ENCODE measurements at regions not wholly inside any gene's neighbourhood (a gene's known extent, or its start where the extent isn't known, plus 50 kb on each side); places are given as distances from the start of the nearest gene placed in this dataset.
A peak's percentile ranks its signal among the peaks of the same experiment; 100 is the strongest.

DNA sequence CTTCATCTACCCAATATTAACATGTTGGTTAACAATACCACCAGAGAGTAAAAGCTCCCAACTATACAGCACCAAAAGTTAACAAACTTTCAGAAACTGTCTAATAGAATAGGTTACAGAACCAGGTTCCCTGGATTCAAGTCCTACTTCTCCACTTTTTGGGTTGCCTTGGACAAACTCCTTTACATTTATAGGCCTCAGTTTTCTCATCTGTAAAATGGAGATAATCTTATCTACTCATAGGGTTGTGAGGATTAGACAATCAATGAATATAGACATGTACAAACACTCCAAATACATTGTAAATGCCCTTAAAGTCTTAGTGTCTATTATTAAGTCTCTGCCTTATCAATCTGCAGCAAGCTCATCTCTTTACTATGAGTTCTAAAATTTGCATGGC lies 435.2 kb downstream of the ZFHX3 start:
- Histone ChIP-seq H2AFZ (ENCODE audit: low read depth, low read length) (no peak overlapping the region), H4K20me1 (replicated peaks; ENCODE audit: control insufficient read depth, insufficient read depth, low read length) (no peaks in the 10 kb centered on the region; the same call in 1 of the 2 replicates), H3K27ac (ENCODE audit: extremely low read depth, low read depth, low read length) (no peak overlapping the region), H3K9me1 (ENCODE audit: control insufficient read depth, insufficient read depth, low read length) (no peaks in the 10 kb centered on the region), H3K4me2 (ENCODE audit: insufficient read depth, low read length) (no peak overlapping the region), H3K4me1 (replicated peaks in 1 of 2; ENCODE audit: control insufficient read depth in 2 of 2, insufficient read depth in 2 of 2, low read length in 2 of 2) (no peaks in the 10 kb centered on the region; a peak in 1 of 5 replicates), H3K9me3 (replicated peaks; ENCODE audit: control insufficient read depth, insufficient read depth, low read depth, low read length) (no peaks in the 10 kb centered on the region), H3K79me2 (ENCODE audit: control insufficient read depth, insufficient read depth, low read length) (no peaks in the 10 kb centered on the region), H3K27me3 (ENCODE audit: control insufficient read depth in 2 of 2, insufficient read depth in 2 of 2, low read length in 2 of 2) (no peaks in the 10 kb centered on the region), H3K4me3 (no peak overlapping the region), H3K36me3 (ENCODE audit: control insufficient read depth, insufficient read depth, low read length) (no peaks in the 10 kb centered on the region), H3K9ac (ENCODE audit: insufficient read depth in 1 of 2, low read depth in 2 of 2, low read length in 2 of 2) (no peak overlapping the region)
- no TSS peak for BruUV-seq (replicated peaks)
- in situ Hi-C loops (cut with MboI), result no loop called here
- DNase-seq (ENCODE audit: extremely low read depth in 1 of 4, low spot score in 3 of 4), result no peak
- FAIRE-seq, result no peak
- no peak for ATAC-seq
- intact Hi-C loops (cut with micrococcal nuclease), result loop anchor here (10.0 kb wide), 1 partner anchor 102 kb away; no protein-coding TSS in a partner anchor
- ChIA-PET CTCF (ENCODE audit: low intra/inter-chr PET ratio) (no interaction called here), POLR2A (no interaction called here)
- TF ChIP-seq BCOR (IDR thresholded peaks at IDR 0.05), result peak; percentile 46; the same call in 1 of the 2 replicates
- TF ChIP-seq RBM25 (IDR thresholded peaks at IDR 0.05; ENCODE audit: low read depth, low read length, severe bottlenecking), result peak; percentile 84
- TF ChIP-seq ADNP (tag; IDR thresholded peaks at IDR 0.05), result 0 out of 2 replicates have a peak, but pooled peaks have one; percentile 32
- TF ChIP-seq ZNF165 (CRISPR knock-in tag; IDR thresholded peaks at IDR 0.05; ENCODE audit: borderline replicate concordance), result no peak
- TF ChIP-seq ZNF398 (CRISPR knock-in tag; IDR thresholded peaks at IDR 0.05), result no peak
- TF ChIP-seq GATAD2B (IDR thresholded peaks at IDR 0.05; ENCODE audit: borderline replicate concordance), result 0 out of 2 replicates have a peak, but pooled peaks have one; percentile 27
- TF ChIP-seq GATA2 (CRISPR knock-in tag; IDR thresholded peaks at IDR 0.05), result no peak

Data from K562 (cell line).